ENCODE measurements at regions not wholly inside any gene's neighbourhood (a gene's known extent, or its start where the extent isn't known, plus 50 kb on each side); places are given as distances from the start of the nearest gene placed in this dataset.

Small RNA genes lying in the stretch of these regions (small RNA-seq; reads per million reads assigned to genes)
- 0 reads per million in 2 experiments for gene RF00019

Data from NCI-H460 (cell line).